22Rv1 (cell line): ENCODE measurements at regions not wholly inside any gene's neighbourhood (a gene's known extent, or its start where the extent isn't known, plus 50 kb on each side); places are given as distances from the start of the nearest gene placed in this dataset.

Experiments
- ZFX ChIP-seq: fragments of 450-650 bp; IDR thresholded peaks from 2 replicates; pipeline ENCODE4 v1.6.1; 2017; ENCODE audit warnings: antibody characterized with exemption, borderline replicate concordance
- TF ChIP-seq, protein P1 (sequence below): fragments of 450-650 bp; IDR thresholded peaks from 2 replicates; pipeline ENCODE4 v1.5.1; 2017; ENCODE audit warnings: mild to moderate bottlenecking

DNA sequence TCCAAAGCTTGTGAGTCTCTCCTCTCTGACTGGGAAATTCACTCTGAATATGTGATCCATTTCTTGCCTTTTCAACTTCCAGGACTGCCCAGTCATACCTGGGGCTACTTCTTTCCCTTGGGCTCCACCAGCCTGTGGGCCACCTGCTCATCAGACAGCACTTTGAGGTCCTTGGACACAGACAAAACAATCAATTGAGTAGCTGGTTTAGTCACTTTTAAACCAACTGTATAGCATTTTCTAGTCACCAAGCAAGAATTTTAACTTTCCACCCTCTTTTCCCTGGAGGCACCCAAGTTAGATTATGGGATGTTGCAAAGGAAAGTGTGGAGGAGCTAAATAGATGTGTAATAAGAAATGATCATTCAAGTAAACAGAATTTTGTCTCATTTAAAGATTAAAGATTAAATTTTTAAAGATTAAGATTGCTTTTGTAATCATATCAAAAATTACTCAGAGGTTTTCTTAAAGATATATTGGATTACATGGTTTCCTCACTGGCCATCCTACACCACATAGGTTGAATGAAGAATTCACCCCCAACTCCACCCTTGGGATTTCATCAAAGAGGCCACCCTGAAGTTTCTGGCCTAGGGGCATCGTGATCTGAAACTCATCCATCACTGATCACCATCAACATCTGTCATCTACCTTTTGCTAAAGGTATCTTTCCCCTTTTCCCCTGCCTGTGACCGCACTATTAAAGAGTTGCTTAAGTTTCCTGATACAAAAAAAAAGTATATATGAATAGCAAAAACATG is 219.2 kb upstream of the NR5A2 start:
- TF ChIP-seq, protein P1, sequence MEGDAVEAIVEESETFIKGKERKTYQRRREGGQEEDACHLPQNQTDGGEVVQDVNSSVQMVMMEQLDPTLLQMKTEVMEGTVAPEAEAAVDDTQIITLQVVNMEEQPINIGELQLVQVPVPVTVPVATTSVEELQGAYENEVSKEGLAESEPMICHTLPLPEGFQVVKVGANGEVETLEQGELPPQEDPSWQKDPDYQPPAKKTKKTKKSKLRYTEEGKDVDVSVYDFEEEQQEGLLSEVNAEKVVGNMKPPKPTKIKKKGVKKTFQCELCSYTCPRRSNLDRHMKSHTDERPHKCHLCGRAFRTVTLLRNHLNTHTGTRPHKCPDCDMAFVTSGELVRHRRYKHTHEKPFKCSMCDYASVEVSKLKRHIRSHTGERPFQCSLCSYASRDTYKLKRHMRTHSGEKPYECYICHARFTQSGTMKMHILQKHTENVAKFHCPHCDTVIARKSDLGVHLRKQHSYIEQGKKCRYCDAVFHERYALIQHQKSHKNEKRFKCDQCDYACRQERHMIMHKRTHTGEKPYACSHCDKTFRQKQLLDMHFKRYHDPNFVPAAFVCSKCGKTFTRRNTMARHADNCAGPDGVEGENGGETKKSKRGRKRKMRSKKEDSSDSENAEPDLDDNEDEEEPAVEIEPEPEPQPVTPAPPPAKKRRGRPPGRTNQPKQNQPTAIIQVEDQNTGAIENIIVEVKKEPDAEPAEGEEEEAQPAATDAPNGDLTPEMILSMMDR = no peak
- TF ChIP-seq ZFX = no peak
